ENCODE measurements at regions not wholly inside any gene's neighbourhood (a gene's known extent, or its start where the extent isn't known, plus 50 kb on each side); places are given as distances from the start of the nearest gene placed in this dataset.
A peak's percentile ranks its signal among the peaks of the same experiment; 100 is the strongest.

DNA sequence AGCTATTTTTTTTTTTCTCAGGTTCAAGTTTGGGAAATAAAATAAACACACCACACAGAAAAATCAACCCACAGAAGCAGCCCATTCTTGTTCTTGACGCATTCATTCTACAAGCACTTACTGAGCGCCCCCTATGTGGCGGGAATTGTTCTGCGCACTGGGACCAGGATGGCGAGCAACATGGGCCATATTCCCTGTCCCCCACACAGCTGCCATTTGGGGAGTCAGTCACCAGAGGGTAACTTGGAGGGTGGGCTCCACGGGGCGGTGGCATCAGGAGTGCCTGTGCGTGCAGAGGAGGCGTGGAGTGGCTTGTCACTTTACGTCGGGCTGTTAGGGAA lies 185.0 kb upstream of the PDE10A start:
- no peaks in the 10 kb centered on the region for H3K36me3 ChIP-seq
- H3K9me3 ChIP-seq: no peaks in the 10 kb centered on the region
- intact Hi-C loops (cut with DNase I; ENCODE audit: low total_unique reads): loop anchor here (10.0 kb wide), 1 partner anchor 113 kb away; no protein-coding TSS in a partner anchor
- no peak for DNase-seq
- TF ChIP-seq, protein P1, sequence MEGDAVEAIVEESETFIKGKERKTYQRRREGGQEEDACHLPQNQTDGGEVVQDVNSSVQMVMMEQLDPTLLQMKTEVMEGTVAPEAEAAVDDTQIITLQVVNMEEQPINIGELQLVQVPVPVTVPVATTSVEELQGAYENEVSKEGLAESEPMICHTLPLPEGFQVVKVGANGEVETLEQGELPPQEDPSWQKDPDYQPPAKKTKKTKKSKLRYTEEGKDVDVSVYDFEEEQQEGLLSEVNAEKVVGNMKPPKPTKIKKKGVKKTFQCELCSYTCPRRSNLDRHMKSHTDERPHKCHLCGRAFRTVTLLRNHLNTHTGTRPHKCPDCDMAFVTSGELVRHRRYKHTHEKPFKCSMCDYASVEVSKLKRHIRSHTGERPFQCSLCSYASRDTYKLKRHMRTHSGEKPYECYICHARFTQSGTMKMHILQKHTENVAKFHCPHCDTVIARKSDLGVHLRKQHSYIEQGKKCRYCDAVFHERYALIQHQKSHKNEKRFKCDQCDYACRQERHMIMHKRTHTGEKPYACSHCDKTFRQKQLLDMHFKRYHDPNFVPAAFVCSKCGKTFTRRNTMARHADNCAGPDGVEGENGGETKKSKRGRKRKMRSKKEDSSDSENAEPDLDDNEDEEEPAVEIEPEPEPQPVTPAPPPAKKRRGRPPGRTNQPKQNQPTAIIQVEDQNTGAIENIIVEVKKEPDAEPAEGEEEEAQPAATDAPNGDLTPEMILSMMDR (IDR thresholded peaks at IDR 0.05): no peak
- no peak for TF ChIP-seq POLR2A (IDR thresholded peaks at IDR 0.05)
- no peak overlapping the region for H3K4me3 ChIP-seq
- H3K27ac ChIP-seq: peak overlapping the region in 1 of 2 donors; percentile 16
- H3K27me3 ChIP-seq: no peaks in the 10 kb centered on the region
- peaks cover 0 to 6% of the 10 kb centered on the region in 2 donors for H3K4me1 ChIP-seq

DNA sequence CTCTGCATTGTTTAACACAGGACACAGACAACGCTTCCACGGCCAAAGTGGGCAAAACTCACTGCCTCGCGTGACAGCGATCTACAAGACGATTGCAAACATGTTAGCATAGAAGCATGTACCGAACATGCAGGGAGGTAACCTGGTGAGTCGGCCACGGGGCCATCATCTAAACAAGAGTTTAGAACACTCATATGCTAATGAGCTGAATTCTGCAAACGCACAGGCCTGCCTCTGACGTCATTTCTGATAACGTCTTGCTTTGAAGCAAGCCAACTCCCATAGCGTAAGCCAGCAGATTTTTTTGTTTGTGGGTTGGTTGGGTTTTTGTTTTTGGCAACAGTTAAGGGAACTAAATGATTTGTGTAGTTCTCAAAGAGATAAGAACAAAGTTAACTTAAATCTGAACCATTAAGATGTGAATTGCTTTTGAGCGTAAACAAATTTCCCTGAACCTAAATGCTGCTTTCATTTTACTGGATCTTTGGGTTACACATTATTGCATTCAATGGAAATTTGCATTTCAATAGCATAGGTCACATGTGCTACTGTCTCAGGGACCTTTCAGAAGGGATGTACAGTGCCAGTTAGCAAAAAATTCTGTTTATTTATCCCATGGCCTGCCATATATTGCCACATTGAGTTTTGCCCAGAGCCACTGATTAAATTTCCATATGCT lies 184.5 kb upstream of the PDE10A start:
- intact Hi-C loops (cut with DNase I; ENCODE audit: low total_unique reads): loop anchor here (10.0 kb wide), 1 partner anchor 113 kb away; no protein-coding TSS in a partner anchor
- DNase-seq: peak in 1 of 2 donors; percentile 44
- Histone ChIP-seq H3K4me1 (peaks cover 0 to 6% of the 10 kb centered on the region in 2 donors), H3K36me3 (no peaks in the 10 kb centered on the region), H3K27me3 (no peaks in the 10 kb centered on the region), H3K27ac (peak overlapping the region; percentile 71 to 76), H3K4me3 (no peak overlapping the region), H3K9me3 (no peaks in the 10 kb centered on the region)
- TF ChIP-seq POLR2A (IDR thresholded peaks at IDR 0.05): no peak
- TF ChIP-seq, protein P1 (IDR thresholded peaks at IDR 0.05): no peak

- peak overlapping the region; percentile 71 to 76 for H3K27ac ChIP-seq
- peak overlapping the region; percentile 31 to 35 for H3K4me3 ChIP-seq
- intact Hi-C loops (cut with DNase I; ENCODE audit: low total_unique reads): loop anchor here (10.0 kb wide), 1 partner anchor 112 kb away; no protein-coding TSS in a partner anchor
Observed at GRCh38 chr6:165846123-165846966, 183.3 kb upstream of the PDE10A start.

DNA sequence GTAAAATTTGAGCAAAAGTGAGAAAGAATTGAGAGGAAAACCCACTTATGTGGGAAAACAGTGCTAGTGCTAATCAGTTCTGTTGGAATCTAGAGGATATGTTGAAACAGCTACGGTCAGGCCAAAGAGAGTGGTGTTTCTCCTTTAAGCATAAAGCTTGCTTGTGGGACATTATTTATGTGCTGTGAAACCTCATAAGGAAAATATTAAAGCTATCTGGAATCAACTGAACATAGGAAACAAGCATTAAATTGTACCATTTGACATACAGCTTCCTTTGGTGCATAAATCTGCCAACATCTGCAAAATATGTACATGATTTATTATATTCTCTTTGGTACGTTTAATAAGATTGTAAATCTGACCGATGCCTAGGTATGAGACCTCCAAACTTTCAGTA lies 182.5 kb upstream of the PDE10A start:
- DNase-seq: peak in 1 of 2 donors; percentile 39
- Histone ChIP-seq H3K4me1 (peaks cover 0 to 6% of the 10 kb centered on the region in 2 donors), H3K27ac (peak overlapping the region; percentile 71 to 76), H3K9me3 (no peaks in the 10 kb centered on the region), H3K4me3 (peak overlapping the region; percentile 31 to 35), H3K36me3 (no peaks in the 10 kb centered on the region), H3K27me3 (no peaks in the 10 kb centered on the region)
- TF ChIP-seq, protein P1 (IDR thresholded peaks at IDR 0.05): no peak
- TF ChIP-seq POLR2A (IDR thresholded peaks at IDR 0.05): no peak
- intact Hi-C loops (cut with DNase I; ENCODE audit: low total_unique reads): loop anchor here (10.0 kb wide), 1 partner anchor 111 kb away; no protein-coding TSS in a partner anchor

More at GRCh38 chr6:165846123-165846966, 183.3 kb upstream of the PDE10A start:
- Histone ChIP-seq H3K4me1 (peaks cover 0 to 6% of the 10 kb centered on the region in 2 donors), H3K36me3 (no peaks in the 10 kb centered on the region), H3K27me3 (no peaks in the 10 kb centered on the region), H3K9me3 (no peaks in the 10 kb centered on the region)
- no peak for TF ChIP-seq POLR2A (IDR thresholded peaks at IDR 0.05)
- TF ChIP-seq, protein P1 (IDR thresholded peaks at IDR 0.05): no peak
- no peak for DNase-seq

Measured in uterus (tissue), 3 donors.